NCI-H82 treated with DMSO at 0.1 percent for 48 hours (cell line): ENCODE measurements at regions not wholly inside any gene's neighbourhood (a gene's known extent, or its start where the extent isn't known, plus 50 kb on each side); places are given as distances from the start of the nearest gene placed in this dataset.
"Not testable (repeated sequence)": the region's sequence is repeated elsewhere in the genome, so short reads cannot be mapped to it uniquely, and the experiment has no call there.

Experiments
- DNase-seq: peaks from one replicate; lab custom pipeline; 2025; ENCODE audit not compliant: unreplicated experiment; lab: John Stamatoyannopoulos, UW

- DNase-seq: no peak
Measured at GRCh38 chr22:27239520-27239919, 562.0 kb downstream of the MN1 start.

GRCh38 chr22:27240298-27241075 is 561.1 kb downstream of the MN1 start:
- no peak for DNase-seq

GRCh38 chr22:27241430-27242321 is 559.9 kb downstream of the MN1 start:
- no peak for DNase-seq

DNA sequence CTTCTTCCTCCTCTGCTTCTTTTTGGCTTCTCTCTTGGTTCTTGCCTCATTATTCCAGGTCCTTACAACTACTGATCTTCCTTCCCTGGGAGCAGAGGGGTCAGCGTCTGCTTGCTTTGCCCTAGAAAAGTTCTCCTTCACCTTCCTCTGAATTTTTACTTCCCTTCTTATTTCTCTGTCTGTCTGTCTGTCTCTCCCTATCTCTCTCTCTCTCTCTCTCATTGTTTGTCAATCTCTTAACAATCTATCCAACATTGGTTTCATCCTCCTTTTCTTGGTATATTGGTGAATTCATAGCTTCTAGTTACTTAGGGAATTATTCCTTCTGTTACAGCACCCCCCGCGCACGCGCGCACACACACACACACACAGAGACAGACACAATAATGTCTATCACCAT is 559.1 kb downstream of the MN1 start:
- DNase-seq: no peak

DNA sequence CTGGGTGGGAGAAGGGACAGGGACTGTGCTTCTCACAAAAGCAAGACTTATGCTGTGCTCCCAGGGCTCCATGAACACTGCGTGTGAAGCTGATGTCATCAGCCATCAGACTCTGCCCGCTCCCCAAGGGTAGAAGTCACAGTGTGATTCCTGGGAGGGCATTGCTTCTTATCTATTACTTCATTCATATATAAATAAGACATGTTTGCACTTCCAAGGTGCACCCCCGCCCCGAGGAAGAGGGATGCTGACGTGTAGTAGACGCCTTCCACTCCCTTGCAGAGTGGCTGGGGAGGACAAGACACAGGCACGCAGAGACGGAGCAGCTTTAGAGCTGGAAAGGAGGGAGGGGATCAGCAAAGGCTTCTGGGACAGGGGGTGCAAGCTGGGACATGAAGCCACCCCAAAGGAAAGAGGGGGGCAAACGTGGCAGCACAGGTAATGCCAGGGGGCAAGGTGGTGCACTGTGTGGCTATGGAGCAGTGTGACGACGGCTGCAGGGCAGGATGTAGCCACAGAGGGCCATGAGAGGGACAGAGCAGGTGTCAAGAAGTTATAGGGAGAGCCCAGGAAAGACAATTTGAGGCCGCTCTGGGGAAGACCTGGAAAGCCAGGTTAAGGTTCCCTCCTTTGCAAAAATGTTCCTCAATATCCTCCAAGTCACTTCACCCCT is 558.5 kb downstream of the MN1 start:
- no peak for DNase-seq

GRCh38 chr22:27244328-27244727 is 557.2 kb downstream of the MN1 start:
- DNase-seq: no peak

GRCh38 chr22:27245056-27245455 is 556.5 kb downstream of the MN1 start:
- no peak for DNase-seq

- no peak for DNase-seq
Measured at GRCh38 chr22:27246558-27246957, 555.0 kb downstream of the MN1 start.

GRCh38 chr22:27247701-27248434 is 553.7 kb downstream of the MN1 start:
- no peak for DNase-seq

GRCh38 chr22:27250418-27250817 is 551.1 kb downstream of the MN1 start:
- no peak for DNase-seq

DNA sequence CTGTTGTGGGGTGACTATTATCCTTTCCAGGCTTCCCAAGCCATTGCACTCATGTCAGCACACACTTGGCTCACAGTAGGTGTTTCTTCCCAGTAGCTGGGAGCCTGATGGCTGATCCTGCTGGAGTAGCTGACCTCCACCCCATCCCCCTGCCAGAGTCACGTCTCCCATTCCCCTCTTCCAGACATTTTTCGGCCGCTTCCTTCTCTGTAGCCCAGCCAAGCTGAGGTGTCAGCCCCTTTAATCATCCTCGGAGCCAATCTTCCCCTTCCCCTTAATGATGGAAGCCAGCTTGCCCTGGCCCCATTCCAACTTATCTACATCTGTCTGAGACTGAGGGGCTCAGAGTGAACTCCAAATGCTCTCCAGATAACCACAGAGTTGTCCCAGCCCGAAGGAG is 550.7 kb downstream of the MN1 start:
- DNase-seq: no peak

- DNase-seq: no peak
Measured at GRCh38 chr22:27251563-27251962, 550.0 kb downstream of the MN1 start.

GRCh38 chr22:27252282-27253049 is 549.1 kb downstream of the MN1 start:
- no peak for DNase-seq

GRCh38 chr22:27253108-27253902 is 548.3 kb downstream of the MN1 start:
- DNase-seq: no peak

DNA sequence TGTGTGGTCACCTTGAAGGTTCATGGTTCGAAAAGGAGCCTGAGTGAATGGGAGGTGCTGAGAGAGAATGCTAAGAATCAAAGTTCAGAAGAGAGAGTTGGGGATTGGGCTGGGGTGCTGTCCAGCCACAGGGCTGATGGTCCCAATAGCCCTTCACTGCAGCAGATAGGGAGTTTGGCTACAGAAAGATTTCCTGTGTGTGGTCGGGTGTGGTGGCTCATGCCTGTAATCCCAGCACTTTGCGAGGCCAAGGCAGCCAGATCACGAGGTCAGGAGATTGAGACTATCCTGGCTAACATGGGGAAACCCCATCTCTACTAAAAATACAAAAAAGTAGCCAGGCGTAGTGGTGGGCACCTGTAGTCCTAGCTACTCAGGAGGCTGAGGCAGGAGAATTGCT is 547.5 kb downstream of the MN1 start:
- DNase-seq: not testable (repeated sequence)

DNA sequence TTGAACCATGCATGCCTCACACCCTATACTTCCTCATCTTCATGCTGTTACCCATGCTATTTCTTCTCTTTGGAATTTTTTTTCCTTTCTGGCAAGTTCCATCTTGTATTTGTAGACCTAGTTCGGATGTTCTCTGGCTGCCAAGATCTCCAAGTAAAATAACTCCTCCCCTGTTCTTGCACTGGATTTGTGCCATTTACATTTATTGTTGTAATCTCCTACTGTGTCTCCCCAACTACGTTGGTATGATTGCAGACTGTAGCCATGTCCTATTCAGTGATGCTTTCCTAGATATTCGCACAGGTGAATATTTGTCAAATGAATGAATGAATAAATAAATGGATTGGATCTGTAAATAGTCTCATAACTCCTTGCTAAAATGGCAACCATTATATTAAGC is 546.0 kb downstream of the MN1 start:
- DNase-seq: no peak

- DNase-seq: no peak
Measured at GRCh38 chr22:27257987-27258386, 543.6 kb downstream of the MN1 start.

GRCh38 chr22:27258616-27259172 is 542.9 kb downstream of the MN1 start:
- no peak for DNase-seq

- no peak for DNase-seq
Measured at GRCh38 chr22:27259433-27259832, 542.1 kb downstream of the MN1 start.
